ENCODE measurements at regions not wholly inside any gene's neighbourhood (a gene's known extent, or its start where the extent isn't known, plus 50 kb on each side); places are given as distances from the start of the nearest gene placed in this dataset.

GRCh38 chr9:86503314-86503713 is 149.1 kb upstream of the TUT7 start:
- H3K27ac ChIP-seq (ENCODE audit: low read depth in 2 of 2, low read length in 1 of 2): no peak overlapping the region
- WGBS (ENCODE audit: low lambda C conversion rate): 32% methylated on average over 1 of the region's 1 CpG
- no peaks in the 10 kb centered on the region for H3K36me3 ChIP-seq (replicated peaks in 1 of 2; ENCODE audit: control insufficient read depth in 1 of 2, insufficient read depth in 2 of 2, low read length in 1 of 2)
- H3K27me3 ChIP-seq (ENCODE audit: insufficient read depth): no peaks in the 10 kb centered on the region
- TF ChIP-seq PBX3 (IDR thresholded peaks at IDR 0.05): no peak
- no peak for TF ChIP-seq POLR2AphosphoS5 (IDR thresholded peaks at IDR 0.05; ENCODE audit: low read depth, low read length)
- no peak for TF ChIP-seq FOSL2 (IDR thresholded peaks at IDR 0.05; ENCODE audit: borderline replicate concordance, low read depth)
- no peak for TF ChIP-seq YY1 (IDR thresholded peaks at IDR 0.05; ENCODE audit: low read depth)
- no peak for TF ChIP-seq CHD2 (IDR thresholded peaks at IDR 0.05; ENCODE audit: low read length, partially characterized antibody)
- TF ChIP-seq RFX5 (IDR thresholded peaks at IDR 0.05; ENCODE audit: low read length): no peak
- no peak for TF ChIP-seq SMC3 (IDR thresholded peaks at IDR 0.05; ENCODE audit: low read depth, low read length)
- TF ChIP-seq REST (IDR thresholded peaks at IDR 0.05; ENCODE audit: low read depth, low read length): no peak
- TF ChIP-seq ZBTB33 (IDR thresholded peaks at IDR 0.05; ENCODE audit: borderline replicate concordance, low read depth): no peak
- no peak for TF ChIP-seq TEAD4 (IDR thresholded peaks at IDR 0.05; ENCODE audit: borderline replicate concordance, insufficient read depth)
- no peak for TF ChIP-seq EP300 (IDR thresholded peaks at IDR 0.05; ENCODE audit: borderline replicate concordance in 1 of 2, low read depth in 1 of 2, low read length in 1 of 2)
- TF ChIP-seq SIN3A (IDR thresholded peaks at IDR 0.05; ENCODE audit: borderline replicate concordance, low read depth, low read length): no peak
- no peak for TF ChIP-seq NRF1 (IDR thresholded peaks at IDR 0.05; ENCODE audit: low read depth, low read length)
- peaks cover 9% of the 10 kb centered on the region for H3F3A ChIP-seq (replicated peaks; ENCODE audit: insufficient read depth)
- ChIA-PET CTCF (no interaction called here), POLR2A (no interaction called here)
- no peak overlapping the region for H3K9ac ChIP-seq
- H3K9me3 ChIP-seq: 0 out of 2 replicates have a peak, but pooled peaks cover 2% of the 10 kb centered on the region
- H3K4me2 ChIP-seq: no peak overlapping the region
- no peak overlapping the region for H3K4me3 ChIP-seq (ENCODE audit: low read depth in 2 of 2, low read length in 1 of 2)
- H3K4me1 ChIP-seq (ENCODE audit: control insufficient read depth in 1 of 2, insufficient read depth in 2 of 2, low read depth in 1 of 2, low read length in 1 of 2): peaks cover 0 to 6% of the 10 kb centered on the region in 2 experiments; a peak in 1 of 4 replicates
- no peaks in the 10 kb centered on the region for H3K79me2 ChIP-seq (ENCODE audit: insufficient read depth)
- no peaks in the 10 kb centered on the region for H4K20me1 ChIP-seq (ENCODE audit: insufficient read depth)
- H3K9me2 ChIP-seq: no peaks in the 10 kb centered on the region
- H2AFZ ChIP-seq (ENCODE audit: low read depth): no peak overlapping the region
- no peak for DNase-seq

Measured in SK-N-SH (cell line).